HG02588 (cell line): ENCODE measurements at regions not wholly inside any gene's neighbourhood (a gene's known extent, or its start where the extent isn't known, plus 50 kb on each side); places are given as distances from the start of the nearest gene placed in this dataset.
"Not testable (repeated sequence)": the region's sequence is repeated elsewhere in the genome, so short reads cannot be mapped to it uniquely, and the experiment has no call there.

Experiments used
- ATAC-seq: cut with Tn5 transposase; IDR thresholded peaks from one replicate; pipeline ENCODE4 v1.9.1; 2021; ENCODE audit warnings: mild to moderate bottlenecking, moderate library complexity; ENCODE audit not compliant: unreplicated experiment

DNA sequence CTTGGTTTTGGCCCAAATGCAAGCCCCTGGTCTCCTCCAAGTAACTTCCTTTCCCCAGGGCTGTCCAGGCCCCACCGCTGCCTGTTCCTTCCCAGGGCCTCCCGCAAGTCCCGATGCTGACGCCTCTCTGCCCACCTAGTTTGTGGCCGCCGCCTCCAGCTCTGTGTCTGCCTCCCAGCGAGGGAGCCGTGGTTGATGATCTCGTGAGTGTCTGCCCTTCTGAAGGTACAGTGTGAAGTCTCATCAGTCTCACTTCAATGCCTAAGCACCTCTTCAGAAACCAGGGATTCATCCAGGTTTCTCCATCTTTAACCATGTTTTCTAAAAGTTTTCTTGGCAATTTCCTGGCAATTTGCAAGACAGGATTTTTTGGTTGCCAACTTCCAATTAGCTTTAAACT is 127.5 kb downstream of the TMEM121 start:
- not testable (repeated sequence) for ATAC-seq

DNA sequence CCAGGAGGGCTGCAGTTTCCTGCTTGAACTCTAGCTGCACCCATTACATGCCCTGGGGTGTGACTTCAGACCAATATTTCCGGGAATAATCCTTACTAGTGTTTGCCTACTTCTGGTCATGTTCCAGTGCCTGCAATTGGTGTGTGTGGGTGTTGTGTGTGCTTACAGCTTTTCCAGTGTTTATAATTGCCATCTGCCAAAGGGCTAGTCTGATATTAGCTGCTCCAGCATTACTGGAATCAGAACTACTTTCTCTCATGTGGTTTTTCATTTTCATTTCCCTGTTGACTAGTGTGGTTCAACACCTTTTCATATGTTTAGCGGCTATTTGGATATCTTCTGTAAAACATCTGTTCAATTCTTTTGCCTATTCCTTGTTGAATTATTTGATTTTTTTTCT is 132.9 kb downstream of the TMEM121 start:
- not testable (repeated sequence) for ATAC-seq

DNA sequence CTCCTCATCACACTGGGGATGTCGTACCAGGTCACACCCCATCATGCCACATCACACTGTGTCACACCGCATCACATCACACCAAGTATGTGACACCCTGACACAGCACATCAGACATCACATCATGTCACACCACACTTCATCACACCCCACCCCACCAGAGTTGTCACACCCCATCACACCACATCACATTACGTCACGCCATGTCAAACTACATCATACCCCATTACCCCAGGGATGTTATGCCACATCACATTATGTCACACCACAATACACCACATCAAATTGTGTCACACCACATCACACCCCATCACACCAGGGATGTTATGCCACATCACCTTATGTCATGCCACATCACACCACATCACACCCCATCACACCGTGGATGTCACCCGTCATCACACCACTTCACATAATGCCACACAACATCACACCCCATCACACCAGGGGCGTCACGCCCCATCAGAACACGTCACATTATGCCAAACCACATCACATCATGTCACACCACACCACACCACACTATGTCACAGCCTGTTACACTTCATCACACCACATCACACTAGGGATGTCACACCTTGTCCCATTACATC is 133.6 kb downstream of the TMEM121 start:
- ATAC-seq: no peak

DNA sequence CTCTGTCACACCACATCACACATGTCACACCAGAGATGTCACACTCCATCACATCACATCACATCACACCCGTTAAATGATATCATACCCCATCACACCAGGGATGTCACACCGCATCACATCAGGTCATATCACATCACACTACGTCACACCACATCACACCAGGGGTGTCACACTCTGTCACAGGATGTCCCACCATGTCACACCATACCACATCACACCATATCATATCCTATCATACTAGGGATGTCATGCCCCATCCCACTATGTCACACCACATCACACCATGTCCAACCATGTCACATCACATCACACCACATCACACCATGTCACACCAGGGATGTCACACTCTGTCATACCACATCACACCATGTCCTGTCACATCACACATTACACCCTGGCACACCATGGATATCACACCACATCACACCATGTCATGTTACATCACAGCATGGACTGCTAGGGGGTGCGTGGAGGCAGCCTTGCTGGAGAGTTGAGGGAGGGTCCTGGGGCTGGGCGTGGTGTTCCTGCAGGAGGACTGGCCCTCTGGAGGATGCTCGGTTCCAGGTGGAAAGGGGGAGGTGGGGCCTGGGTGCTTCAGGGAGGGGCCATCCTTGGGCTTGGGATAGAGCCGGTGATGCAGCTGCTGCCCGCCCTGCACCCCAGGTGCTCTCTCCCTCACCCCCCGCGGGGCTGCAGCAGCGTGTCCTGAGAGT is 134.6 kb downstream of the TMEM121 start:
- no peak for ATAC-seq

DNA sequence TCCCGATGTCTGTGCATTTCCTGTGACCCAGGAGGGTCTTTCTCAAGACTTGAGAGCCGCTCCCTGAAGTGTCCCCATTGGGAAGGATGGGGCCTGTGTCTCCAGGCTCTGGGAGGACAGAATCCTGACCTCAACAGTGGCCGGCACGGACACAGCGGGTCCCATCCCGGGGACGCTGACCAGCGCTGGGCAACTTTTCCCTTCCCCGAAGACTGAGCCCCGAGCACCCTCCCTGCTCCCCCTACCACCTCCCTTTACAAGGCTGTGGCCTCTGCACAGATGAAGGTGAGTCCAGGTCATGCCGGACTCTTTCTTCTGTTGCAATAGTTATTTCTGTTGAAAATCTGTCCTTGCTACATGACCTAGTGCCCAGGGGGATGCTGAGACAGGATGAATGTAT is 135.7 kb downstream of the TMEM121 start:
- not testable (repeated sequence) for ATAC-seq

DNA sequence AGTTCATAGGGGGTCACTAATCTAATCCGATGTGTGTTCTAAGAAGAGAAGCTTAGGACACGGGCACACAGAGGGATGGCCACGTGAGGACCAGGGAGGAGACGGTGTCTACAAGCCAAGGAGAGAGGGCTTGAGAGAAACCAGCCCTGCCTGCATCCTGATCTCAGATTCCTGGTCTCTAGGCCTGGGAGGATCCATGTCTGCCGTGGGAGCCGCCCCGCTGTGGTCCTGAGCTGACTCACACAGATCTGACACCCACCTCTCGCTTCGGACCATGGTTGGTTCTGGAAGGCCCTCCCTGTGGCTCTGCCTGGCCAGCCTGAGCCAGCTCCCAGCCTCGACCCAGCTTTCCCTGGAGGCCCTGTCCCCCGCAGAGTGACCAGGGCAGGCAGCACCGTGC is 136.2 kb downstream of the TMEM121 start:
- ATAC-seq: not testable (repeated sequence)

DNA sequence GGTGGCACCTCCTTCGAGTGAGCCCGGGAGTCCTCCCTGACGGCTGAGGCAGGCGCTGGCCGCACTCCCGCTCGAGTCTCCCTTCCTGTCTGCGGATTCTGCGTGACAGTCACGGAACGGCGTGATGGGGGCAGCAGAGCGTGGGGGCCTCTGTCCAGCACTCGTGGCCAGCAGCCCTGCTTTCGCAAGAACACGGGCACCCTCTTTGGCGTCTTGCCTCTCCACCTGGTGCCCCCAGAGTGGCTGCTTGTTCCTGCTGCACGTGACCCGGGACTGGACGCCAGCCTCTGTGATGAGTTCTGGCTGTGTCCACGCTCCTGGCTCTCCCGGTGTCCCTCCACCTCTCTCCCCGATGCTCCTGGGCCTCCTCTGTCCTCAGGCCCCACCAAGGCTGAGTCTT is 136.9 kb downstream of the TMEM121 start:
- ATAC-seq: not testable (repeated sequence)

DNA sequence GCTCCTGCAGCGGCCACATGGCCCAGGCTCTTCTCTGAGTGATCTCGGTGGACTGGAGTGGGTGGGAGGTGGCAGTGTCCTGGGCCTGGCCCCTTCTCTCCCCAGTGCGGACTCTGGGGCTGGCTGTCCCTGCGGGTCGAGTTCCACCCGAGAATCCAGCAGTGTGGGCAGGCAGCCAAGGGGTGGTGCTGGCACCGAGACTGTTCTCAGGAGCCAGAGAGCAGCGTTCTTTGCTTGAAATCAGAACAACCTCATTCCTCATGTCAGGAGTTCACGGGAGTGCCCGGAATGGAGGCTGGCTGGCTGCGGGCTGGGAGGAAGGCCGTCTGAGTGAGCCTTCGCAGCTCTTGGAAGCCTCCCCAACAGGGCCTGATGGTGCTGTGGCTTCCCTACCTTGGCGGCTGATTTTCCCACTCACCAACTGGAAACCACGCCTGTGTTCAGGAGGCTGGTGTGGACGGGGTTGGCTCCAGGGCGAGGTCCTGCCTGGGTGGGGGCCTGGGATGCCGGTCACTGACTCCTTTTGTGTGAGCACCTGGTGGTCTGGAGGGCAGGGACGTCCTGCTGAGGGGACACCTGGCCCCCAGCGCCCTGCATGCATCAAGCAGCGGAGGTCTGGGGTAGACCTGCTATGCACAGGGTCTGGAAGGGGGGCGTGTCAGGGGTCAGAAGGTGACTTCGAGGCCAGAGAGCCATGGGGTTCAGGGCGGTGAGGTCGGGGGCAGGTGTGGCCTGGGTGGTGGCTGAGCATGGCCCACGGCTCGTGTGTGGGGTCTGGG is 137.6 kb downstream of the TMEM121 start:
- not testable (repeated sequence) for ATAC-seq

DNA sequence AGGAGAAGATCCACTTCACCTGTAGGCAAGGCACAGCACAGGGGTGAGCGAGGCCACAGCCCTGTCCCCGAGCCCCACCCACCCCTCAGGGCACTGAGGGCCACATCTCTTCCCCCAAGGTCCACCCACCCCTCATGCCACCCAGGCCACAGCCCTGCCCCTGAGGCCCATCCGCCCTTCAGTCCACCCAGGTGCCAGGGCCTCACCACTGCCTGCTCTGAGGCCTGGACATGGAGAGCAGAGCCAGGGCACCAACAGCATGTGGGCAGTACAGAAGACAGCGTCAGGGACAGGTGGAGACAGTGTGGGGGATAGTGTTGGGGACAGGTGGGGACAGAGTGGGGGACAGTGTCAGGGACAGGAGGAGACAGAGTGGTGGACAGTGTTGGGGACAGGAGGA is 138.3 kb downstream of the TMEM121 start:
- no peak for ATAC-seq

DNA sequence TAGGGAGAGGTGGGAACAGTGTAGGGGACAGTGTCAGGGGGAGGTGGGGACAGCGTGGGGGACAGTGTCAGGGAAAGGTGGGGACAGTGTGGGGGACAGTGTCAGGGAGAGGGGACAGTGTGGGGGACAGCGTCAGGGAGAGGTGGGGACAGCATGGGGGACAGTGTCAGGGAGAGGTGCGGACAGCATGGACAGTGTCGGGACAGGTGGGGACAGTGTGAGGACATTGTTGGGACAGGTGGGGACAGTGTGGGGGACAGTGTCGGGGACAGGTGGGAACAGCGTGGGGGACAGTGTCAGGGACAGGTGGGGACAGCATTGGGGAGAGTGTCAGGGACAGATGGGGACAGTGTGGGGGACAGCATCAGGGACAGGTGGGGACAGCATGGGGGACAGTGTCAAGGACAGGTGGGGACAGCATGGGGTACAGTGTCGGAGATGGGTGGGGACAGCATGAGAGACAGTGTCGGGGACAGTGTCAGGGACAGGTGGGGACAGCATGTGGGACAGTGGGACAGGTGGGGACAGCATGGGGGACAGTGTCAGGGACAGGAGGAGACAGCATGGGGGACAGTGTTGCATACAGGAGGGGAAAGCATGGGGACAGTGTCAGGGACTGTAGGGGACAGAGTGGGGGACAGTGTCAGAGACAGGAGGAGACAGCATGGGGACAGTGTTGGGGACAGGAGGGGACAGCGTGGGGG is 139.0 kb downstream of the TMEM121 start:
- ATAC-seq: no peak

DNA sequence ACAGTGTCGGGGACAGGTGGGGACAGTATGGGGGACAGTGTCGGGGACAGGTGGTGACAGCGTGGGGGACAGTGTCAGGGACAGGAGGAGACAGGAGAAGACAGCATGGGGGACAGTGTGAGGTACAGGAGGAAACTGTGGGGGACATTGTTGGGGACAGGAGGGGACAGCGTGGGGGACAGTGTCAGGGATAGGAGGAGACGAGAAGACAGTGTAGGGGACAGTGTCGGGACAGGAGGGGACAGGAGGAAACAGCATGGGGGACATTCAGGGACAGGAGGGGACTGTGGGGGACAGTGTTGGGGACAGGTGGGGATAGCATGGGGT is 139.5 kb downstream of the TMEM121 start:
- no peak for ATAC-seq

DNA sequence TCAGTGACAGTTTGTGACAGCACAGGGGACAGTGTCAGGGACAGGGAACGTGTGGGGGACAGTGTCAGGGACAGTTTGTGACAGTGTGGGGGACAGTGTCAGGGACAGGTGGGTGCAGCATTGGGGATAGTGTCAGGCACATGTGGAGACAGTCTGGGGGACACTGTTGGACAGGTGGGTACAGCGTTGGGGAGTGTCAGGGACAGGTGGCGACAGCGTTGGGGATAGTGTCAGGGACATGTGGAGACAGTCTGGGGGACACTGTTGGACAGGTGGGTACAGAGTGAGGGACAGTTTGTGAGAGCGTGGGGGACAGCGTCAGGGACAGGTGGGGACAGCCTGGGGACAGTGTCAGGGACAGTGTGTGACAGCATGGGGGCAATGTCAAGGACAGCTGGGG is 140.0 kb downstream of the TMEM121 start:
- no peak for ATAC-seq

DNA sequence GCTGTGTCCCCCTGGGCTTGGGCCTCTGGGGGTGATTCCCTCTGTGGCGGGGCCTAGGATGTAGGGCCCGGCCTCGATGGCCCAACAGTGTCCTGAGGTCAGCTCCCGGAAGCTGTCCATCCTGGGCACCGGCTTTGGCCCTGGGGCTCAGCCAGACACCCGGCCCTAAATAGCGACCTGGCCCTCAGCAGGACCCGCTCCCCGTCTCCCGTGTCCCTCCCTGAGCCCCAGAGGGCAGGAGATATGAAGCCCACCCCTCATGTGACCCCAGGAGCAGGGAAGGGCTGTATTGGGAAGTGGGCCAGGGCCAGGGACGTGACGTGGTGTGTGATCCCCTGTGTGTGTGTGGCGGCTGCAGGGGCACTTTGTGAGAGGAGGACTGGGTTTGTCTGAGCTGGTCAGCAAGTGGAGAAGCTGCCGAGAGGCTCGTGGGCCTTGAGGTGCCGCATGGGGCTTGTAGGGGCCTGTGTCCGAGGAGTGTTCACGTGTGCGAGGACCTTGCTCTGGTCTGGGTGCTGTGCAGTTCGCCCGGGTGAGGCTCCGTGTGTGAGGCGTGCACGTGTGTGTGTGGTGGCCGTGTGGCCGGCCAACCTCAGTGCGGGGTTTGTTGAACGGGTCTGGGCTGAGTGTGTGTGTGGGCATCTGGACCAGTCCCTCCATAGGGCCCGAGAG is 140.7 kb downstream of the TMEM121 start:
- not testable (repeated sequence) for ATAC-seq

DNA sequence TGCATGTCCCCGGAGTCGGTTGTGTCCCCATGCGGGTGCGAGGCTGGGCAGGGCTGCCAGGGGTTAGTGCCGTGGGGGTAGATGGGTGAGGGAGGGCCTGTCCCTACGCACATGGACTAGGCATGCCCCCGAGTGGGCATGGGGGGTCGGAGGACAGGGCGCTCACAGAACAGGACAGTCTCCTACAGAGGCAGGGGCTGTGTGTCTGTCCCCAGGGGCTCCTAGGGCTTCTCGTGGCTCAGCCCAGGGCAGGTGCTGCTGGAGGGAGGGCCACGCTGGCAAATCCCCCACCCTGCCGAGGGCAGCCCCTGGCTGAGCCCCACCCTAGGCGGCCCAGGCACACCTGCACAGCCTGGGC is 141.3 kb downstream of the TMEM121 start:
- ATAC-seq: not testable (repeated sequence)

DNA sequence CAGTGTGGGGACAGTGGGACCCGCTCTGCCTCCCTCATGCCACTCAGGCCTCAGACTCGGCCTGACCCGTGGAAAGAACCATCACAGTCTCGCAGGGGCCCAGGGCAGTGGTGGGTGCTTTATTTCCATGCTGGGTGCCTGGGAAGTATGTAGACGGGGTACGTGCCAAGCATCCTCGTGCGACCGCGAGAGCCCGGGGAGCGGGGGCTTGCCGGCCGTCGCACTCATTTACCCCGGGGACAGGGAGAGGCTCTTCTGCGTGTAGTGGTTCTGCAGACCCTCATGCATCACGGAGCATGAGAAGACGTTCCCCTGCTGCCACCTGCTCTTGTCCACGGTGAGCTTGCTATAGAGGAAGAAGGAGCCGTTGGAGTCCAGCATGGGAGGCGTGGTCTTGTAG is 141.6 kb downstream of the TMEM121 start:
- not testable (repeated sequence) for ATAC-seq

DNA sequence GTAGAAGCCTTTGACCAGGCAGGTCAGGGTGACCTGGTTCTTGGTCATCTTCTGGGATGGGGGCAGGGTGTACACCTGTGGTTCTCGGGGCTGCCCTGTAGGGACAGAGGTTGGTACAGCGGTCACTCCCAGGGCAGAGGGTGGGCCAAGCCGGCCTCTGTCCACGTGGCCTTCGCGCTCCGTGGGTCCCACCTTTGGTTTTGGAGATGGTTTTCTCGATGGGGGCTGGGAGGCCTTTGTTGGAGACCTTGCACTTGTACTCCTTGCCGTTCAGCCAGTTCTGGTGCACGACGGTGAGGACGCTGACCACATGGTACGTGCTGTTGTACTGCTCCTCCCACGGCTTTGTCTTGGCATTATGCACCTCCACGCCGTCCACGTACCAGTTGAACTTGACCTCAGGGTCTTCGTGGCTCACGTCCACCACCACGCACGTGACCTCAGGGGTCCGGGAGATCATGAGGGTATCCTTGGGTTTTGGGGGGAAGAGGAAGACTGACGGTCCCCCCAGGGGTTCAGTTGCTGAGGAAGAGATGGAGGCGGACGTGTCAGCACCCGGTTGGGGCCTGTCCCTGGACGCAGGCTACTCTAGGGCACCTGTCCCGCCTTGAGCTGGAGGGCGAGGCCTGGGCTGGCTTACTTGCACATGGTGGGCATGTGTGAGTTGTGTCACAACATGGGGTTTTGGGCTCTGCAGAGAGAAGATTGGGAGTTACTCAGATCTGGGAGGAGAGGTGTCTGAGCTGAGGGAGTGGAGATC is 142.3 kb downstream of the TMEM121 start:
- ATAC-seq: not testable (repeated sequence)

DNA sequence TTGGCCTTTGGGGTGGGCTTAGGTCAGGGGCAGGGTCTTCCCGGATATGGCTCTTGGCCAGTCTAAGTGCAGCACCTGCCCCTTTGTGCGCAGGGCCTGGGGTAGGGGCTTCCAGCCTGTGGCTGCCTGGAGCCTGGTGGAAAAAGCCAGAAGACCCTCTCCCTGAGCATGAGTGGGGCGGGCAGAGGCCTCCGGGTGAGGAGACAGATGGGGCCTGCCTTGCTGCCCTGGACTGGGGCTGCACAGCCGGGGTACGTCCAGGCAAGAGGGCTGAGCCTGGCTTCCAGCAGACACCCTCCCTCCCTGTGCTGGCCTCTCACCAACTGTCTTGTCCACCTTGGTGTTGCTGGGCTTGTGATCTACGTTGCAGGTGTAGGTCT is 142.8 kb downstream of the TMEM121 start:
- not testable (repeated sequence) for ATAC-seq

DNA sequence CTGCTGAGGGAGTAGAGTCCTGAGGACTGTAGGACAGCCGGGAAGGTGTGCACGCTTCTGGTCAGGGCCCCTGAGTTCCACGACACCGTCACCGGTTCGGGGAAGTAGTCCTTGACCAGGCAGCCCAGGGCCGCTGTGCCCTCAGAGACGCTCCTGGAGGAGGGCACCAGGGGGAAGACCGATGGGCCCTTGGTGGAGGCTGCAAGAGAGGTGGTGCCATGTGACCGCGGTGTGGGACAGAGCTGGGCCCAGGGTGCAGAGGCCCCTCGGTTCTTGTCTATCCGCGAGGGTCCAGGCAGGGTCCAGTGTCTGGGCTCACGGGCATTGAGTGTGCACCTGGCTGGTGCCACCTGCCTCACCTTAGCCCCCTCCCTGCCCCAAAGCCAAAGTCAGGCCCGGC is 143.3 kb downstream of the TMEM121 start:
- not testable (repeated sequence) for ATAC-seq

DNA sequence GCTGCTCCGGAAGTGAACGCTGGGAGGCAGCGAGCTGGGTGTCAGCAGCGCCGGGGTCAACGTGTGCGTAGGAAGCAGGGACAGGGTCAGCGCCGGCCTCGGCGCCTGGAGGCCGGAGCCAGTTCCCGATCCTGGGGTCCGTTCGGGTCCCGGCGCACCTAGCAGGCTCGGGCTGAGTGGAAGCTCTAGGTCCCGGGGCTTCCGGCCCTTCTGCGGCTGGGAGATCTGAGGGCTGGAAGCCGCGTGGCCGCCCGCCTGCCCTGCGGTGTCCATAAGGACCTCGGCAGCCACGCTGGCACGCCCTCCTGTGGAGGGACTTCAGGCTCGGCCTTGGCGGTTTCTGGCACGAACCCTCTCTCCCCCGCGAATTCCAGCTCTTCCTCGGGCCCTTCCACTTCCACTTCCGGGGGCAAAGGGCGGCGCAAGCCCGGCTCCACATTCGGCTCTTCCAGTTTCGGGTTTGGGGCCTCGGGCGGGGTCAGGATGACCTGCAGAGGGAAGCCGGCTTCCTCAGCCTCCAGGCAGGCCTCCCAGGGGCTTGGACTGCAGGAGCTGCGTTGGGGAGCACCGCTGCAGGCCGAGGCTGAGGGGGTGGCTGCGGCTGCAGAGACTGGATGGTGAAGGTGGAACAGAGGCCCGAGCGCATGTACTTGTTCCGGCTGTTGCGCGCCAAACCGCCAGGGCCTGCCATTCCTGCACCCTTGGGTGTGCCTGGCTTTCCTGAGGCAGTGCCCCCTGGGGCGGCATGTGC is 146.2 kb downstream of the TMEM121 start:
- not testable (repeated sequence) for ATAC-seq

DNA sequence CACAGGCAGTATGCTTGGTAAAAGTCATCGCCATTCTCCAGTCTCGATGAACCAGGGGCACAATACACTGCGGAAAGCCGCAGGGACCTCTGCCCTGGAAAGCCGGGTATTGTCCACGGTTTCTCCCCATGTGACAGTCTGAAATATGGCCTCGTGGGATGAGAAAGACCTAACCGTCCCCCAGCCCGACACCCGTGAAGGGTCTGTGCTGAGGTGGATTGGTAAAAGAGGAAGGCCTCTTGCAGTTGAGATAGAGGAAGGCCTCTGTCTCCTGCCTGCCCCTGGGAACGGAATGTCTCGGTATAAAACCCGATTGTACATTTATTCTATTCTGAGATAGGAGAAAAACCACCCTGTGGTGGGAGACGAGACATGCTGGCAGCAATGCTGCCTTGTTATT is 149.1 kb downstream of the TMEM121 start:
- ATAC-seq: not testable (repeated sequence)
